NCI-H2196 treated with DMSO at 0.1 percent for 48 hours (cell line): ENCODE measurements at regions not wholly inside any gene's neighbourhood (a gene's known extent, or its start where the extent isn't known, plus 50 kb on each side); places are given as distances from the start of the nearest gene placed in this dataset.
A peak's percentile ranks its signal among the peaks of the same experiment; 100 is the strongest.

ENCODE experiments used
- DNase-seq: peaks from one replicate; lab custom pipeline; 2025; ENCODE audit not compliant: unreplicated experiment; lab: John Stamatoyannopoulos, UW

GRCh38 chr2:158049129-158049855, 52.4 kb upstream of the UPP2 start:
- DNase-seq: no peak

GRCh38 chr2:158048327-158048726, 53.3 kb upstream of the UPP2 start:
- no peak for DNase-seq

GRCh38 chr2:158047156-158047611, 54.5 kb upstream of the UPP2 start:
- no peak for DNase-seq

GRCh38 chr2:158046121-158046880, 55.4 kb upstream of the UPP2 start:
- DNase-seq: no peak

GRCh38 chr2:158045362-158045761, 56.3 kb upstream of the UPP2 start:
- DNase-seq: no peak

GRCh38 chr2:158043181-158043948, 58.3 kb upstream of the UPP2 start:
- DNase-seq: no peak

- no peak for DNase-seq
These were observed 59.0 kb upstream of the UPP2 start for GRCh38 chr2:158042666-158043065.

- DNase-seq: no peak
These were observed 59.4 kb upstream of the UPP2 start for GRCh38 chr2:158042245-158042644.

- DNase-seq: no peak
These were observed 60.3 kb upstream of the UPP2 start for GRCh38 chr2:158041400-158041799.

GRCh38 chr2:158038901-158039300, 62.8 kb upstream of the UPP2 start:
- no peak for DNase-seq

- peak; percentile 42 for DNase-seq
These were observed 67.3 kb upstream of the UPP2 start for GRCh38 chr2:158034198-158034866.

- DNase-seq: no peak
These were observed 70.3 kb upstream of the UPP2 start for GRCh38 chr2:158031371-158031770.

GRCh38 chr2:158025255-158025996, 76.2 kb upstream of the UPP2 start:
- DNase-seq: no peak

GRCh38 chr2:158024288-158024898, 77.3 kb upstream of the UPP2 start:
- peak; percentile 32 for DNase-seq

GRCh38 chr2:158022888-158023287, 78.8 kb upstream of the UPP2 start:
- no peak for DNase-seq

- no peak for DNase-seq
These were observed 80.5 kb upstream of the UPP2 start for GRCh38 chr2:158021226-158021625.

- no peak for DNase-seq
These were observed 86.1 kb upstream of the UPP2 start for GRCh38 chr2:158015428-158016076.

GRCh38 chr2:158013891-158014290, 87.8 kb upstream of the UPP2 start:
- DNase-seq: no peak

- DNase-seq: no peak
These were observed 90.5 kb upstream of the UPP2 start for GRCh38 chr2:158011055-158011771.
